IMR-90 (cell line): ENCODE measurements at regions not wholly inside any gene's neighbourhood (a gene's known extent, or its start where the extent isn't known, plus 50 kb on each side); places are given as distances from the start of the nearest gene placed in this dataset.

ENCODE experiments used
- FOS ChIP-seq: fragments of 150-350 bp; IDR thresholded peaks from 2 replicates; pipeline ENCODE4 v1.6.1; 2016; ENCODE audit warnings: low read depth, low read length
- MAFK ChIP-seq: IDR thresholded peaks from 2 replicates; pipeline ENCODE4 v1.6.1; 2012; ENCODE audit warnings: low read depth, low read length, improper control_type of control experiment
- MAZ ChIP-seq: IDR thresholded peaks from 2 replicates; pipeline ENCODE4 v1.6.1; 2012; ENCODE audit warnings: low read depth, mild to moderate bottlenecking, low read length, improper control_type of control experiment, moderate library complexity, borderline replicate concordance
- POLR2A ChIP-seq: IDR thresholded peaks from 2 replicates; pipeline ENCODE4 v1.6.1; 2012; ENCODE audit warnings: mild to moderate bottlenecking, low read depth, low read length
- RFX5 ChIP-seq: IDR thresholded peaks from 2 replicates; pipeline ENCODE4 v1.8.0; 2012; ENCODE audit warnings: low read depth, mild to moderate bottlenecking, low read length, moderate library complexity
- SMC3 ChIP-seq: fragments of 150-350 bp; IDR thresholded peaks from 2 replicates; pipeline ENCODE4 v1.6.1; 2016; ENCODE audit warnings: low read depth, mild to moderate bottlenecking, antibody characterized with exemption, low read length, moderate library complexity
- TF ChIP-seq, protein P1 (sequence below): conservative IDR thresholded peaks from 2 replicates; pipeline ENCODE4 v1.5.1; 2012; ENCODE audit warnings: mild to moderate bottlenecking, low read depth, low read length, improper control_type of control experiment
- TF ChIP-seq, protein P2 (sequence below): fragments of 150-350 bp; IDR thresholded peaks from 2 replicates; pipeline ENCODE4 v1.6.1; 2017; ENCODE audit warnings: mild to moderate bottlenecking, antibody characterized with exemption, low read length, low read depth

DNA sequence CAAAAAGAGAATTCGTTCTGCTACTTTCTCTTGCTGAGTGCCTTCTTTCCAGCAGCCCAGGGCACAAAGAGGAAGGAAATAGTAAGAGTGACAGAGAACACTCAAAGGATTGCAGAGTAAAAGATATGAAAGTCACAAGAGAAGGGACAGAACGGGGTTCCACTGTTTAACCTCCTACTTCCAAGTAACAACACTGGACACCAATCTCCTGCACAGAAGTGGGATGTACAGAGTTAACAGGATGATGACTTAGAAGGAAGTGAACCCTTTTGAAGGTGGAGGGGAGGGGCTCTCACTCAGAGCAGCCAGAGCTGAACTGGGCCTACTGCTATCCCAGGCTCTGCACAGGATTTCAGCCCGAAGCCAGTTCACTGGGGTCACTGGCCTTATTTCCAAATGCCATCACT, 130.1 kb upstream of the PRICKLE2 start:
- TF ChIP-seq, protein P1, sequence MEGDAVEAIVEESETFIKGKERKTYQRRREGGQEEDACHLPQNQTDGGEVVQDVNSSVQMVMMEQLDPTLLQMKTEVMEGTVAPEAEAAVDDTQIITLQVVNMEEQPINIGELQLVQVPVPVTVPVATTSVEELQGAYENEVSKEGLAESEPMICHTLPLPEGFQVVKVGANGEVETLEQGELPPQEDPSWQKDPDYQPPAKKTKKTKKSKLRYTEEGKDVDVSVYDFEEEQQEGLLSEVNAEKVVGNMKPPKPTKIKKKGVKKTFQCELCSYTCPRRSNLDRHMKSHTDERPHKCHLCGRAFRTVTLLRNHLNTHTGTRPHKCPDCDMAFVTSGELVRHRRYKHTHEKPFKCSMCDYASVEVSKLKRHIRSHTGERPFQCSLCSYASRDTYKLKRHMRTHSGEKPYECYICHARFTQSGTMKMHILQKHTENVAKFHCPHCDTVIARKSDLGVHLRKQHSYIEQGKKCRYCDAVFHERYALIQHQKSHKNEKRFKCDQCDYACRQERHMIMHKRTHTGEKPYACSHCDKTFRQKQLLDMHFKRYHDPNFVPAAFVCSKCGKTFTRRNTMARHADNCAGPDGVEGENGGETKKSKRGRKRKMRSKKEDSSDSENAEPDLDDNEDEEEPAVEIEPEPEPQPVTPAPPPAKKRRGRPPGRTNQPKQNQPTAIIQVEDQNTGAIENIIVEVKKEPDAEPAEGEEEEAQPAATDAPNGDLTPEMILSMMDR = no peak
- TF ChIP-seq, protein P2, sequence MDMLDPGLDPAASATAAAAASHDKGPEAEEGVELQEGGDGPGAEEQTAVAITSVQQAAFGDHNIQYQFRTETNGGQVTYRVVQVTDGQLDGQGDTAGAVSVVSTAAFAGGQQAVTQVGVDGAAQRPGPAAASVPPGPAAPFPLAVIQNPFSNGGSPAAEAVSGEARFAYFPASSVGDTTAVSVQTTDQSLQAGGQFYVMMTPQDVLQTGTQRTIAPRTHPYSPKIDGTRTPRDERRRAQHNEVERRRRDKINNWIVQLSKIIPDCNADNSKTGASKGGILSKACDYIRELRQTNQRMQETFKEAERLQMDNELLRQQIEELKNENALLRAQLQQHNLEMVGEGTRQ = no peak
- peak; percentile 81; the same call in 1 of the 2 replicates for TF ChIP-seq MAZ
- no peak for TF ChIP-seq POLR2A
- no peak for TF ChIP-seq MAFK
- TF ChIP-seq FOS = no peak
- TF ChIP-seq RFX5 = no peak
- TF ChIP-seq SMC3 = no peak
